NCI-H2029 treated with DMSO at 0.1 percent for 48 hours (cell line): ENCODE measurements at regions not wholly inside any gene's neighbourhood (a gene's known extent, or its start where the extent isn't known, plus 50 kb on each side); places are given as distances from the start of the nearest gene placed in this dataset.
A peak's percentile ranks its signal among the peaks of the same experiment; 100 is the strongest.
"Not testable (repeated sequence)": the region's sequence is repeated elsewhere in the genome, so short reads cannot be mapped to it uniquely, and the experiment has no call there.

ENCODE experiments used
- DNase-seq: peaks from one replicate; lab custom pipeline; 2025; lab: John Stamatoyannopoulos, UW

DNA sequence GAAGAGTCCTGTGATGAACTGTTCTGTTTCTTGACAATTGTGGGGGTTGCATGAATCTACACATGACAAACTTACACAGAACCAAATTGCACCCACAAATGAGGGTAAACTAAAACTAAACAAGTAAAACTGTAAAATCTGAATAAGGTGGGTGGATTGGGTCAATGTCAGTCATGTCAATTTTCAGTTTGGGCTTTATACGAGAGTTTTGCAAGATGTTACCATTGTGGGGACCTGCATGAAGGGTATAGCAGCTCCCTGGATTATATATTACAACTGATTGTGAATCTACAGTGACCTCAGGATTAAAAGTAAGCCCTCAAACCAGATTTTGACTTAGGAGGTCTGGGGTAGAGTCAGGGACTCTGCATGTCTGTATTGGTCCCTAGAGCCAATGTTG is 101.5 kb upstream of the LHX5 start:
- DNase-seq, result no peak

GRCh38 chr12:113571713-113572112 is 100.0 kb upstream of the LHX5 start:
- DNase-seq, result no peak

DNA sequence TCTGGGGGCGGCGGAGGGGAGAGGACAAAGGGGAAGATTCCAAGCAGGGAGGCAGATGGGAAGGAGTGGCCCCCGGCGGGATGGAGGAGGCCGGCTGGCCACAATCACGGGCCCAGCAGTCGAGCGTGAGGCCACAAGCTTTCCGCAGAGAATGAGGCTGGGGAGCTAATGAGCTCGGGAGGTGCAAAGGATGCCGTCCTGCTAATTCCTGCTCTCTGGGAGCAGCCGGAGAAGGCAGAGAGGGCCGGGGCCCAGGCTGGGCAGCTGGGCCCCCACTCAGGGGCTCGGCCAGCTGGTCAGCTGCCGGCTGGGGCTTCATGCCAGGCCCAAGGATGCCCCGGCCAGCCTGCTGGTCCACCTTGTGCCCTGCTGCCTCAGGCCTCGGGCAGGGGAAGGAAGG is 98.1 kb upstream of the LHX5 start:
- DNase-seq, result no peak

GRCh38 chr12:113568021-113568420 is 96.3 kb upstream of the LHX5 start:
- no peak for DNase-seq

DNA sequence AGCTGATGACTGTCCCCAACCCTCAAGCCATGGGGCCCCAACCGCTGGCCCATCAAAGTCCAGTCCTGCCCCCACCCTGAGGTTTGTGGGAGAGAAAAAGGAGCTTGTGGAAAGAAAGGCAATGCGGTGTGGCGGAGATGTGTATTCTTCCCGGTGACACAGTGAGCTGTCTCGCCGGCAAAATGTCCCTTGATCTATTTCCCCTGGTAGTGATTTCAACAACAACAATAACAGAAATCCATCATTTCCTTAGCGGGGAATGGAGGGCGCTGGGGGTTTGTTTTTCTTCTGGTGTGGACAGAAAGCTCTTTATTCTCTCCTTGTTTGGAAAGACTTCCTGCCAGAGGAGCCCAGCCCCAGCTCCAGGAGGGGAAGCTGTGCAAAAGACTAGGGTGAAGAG is 93.7 kb upstream of the LHX5 start:
- DNase-seq, result no peak

DNA sequence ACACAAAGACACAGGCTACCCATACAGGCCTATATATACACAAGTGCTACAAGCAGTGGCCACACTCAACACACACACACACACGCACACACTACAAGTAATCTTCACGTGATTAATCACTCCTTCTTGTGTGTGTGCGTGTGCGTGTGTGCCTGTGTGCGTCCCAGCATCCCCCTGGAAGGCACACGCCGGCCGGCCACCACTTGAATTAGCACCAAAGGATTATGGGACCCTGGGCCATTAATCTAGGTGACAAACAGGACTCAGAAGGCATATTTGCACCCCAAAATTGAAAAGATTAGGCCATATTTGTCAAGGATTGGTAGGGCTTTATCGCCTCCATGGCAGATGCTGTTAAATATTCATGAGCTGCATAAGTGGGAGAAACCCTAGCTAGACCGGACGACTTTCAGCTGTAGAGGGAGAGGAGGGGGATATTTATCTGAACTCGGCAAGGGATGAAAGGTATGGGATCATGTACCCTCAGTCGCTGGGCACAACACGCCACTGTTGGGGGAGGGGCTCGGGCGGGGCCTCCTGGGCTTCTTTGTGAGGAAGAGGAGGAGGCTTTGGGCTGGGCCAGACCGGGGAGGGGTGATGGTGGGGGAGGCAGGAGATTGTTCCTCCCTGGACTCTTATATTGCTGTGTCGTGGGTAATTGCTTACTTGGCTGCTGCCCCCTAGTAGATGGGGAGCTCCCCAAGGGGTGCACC is 89.6 kb upstream of the LHX5 start:
- no peak for DNase-seq

DNA sequence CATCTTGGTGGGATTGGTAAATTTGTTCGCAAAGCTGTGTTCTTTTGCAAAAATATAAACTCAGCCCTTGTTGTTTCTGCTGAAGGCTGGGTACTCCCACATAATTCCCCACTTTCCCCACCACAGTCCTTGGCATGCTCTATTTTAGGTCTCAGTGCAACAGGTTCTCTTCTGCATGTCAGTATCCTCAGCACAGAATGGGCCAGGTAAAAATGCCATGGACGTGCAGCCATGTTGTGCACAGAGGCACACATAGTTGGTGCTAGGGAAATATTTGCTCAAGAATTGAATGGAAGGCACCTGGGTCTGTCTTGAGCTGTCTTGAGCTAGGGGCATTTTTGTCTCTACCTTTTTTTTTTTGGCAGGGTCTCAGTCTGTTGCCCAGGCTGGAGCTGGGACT is 87.8 kb upstream of the LHX5 start:
- no peak for DNase-seq

DNA sequence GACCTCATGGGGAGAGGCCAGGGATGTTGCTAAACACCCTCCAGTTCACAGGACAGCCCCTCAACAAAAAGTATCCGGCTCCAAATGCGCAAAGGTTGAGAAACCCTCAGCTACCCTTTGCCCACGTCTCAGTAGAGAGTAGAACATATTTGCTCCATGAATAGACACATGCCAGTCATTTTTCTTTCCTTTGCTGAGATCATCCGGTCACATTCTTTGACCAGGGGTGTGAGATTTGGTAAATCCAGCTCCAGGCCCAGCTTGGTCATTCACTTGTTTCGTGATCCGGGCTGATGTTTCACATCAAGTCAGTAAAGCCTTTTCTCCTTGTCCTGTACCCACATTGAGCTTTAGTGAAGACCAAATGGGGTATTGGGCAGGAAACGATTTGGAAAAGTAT is 83.6 kb upstream of the LHX5 start:
- DNase-seq, result no peak

GRCh38 chr12:113552760-113553159 is 81.1 kb upstream of the LHX5 start:
- no peak for DNase-seq

GRCh38 chr12:113551563-113551962 is 79.9 kb upstream of the LHX5 start:
- DNase-seq, result no peak

- no peak for DNase-seq
Observed at GRCh38 chr12:113548467-113548866, 76.8 kb upstream of the LHX5 start.

- DNase-seq, result no peak
Observed at GRCh38 chr12:113546916-113547863, 75.5 kb upstream of the LHX5 start.

DNA sequence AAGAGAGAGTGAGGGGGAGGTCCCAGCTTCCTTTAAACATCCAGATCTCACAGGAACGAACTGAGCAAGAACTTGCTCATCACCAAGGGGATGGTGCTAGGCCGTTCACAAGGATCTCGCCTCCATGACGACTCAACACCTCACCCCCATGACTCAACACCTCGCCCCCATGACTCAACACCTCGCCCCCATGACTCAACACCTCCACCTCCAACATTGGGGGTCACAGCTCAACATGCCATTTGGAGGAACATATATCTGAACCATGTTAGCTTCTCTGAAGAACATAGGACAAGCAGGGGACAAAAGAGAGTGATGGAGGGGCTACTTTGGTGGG is 66.0 kb upstream of the LHX5 start:
- DNase-seq, result no peak

DNA sequence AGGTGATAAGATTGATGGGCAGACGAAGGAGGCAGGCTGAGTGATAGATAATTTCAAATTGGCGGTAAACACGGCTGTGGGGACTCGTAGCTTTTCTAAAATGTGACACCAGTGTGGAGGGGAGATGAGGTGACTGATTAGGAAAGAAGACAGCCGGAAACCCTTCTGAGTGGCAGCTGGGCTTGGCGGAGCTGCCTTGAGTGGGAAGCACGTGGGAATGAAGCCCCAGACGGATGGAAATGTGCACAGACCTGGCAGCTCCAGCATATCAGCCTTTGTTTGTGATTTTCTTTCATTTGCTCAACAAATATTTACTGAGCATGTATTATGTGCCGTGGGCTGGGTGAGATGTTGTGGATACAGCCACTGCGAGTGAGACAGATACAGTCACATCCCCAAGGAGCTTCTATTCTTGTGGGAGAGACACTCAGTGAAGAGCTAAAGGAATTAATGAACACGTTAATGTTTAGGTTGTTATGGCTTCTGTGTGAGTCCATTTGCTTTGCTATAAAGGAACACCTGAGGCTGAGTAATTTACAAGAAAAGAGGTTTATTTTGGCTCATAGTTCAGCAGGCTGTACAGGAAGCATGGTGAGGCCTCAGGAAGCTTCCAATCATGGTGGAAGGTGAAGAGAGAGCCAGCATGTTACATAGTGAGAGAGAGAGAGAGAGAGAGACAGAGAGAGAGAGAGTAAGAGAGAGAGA is 65.5 kb upstream of the LHX5 start:
- DNase-seq, result no peak

GRCh38 chr12:113535100-113535499 is 63.4 kb upstream of the LHX5 start:
- DNase-seq, result no peak

GRCh38 chr12:113534555-113534954 is 62.9 kb upstream of the LHX5 start:
- no peak for DNase-seq

GRCh38 chr12:113533842-113534375 is 62.2 kb upstream of the LHX5 start:
- DNase-seq, result no peak

DNA sequence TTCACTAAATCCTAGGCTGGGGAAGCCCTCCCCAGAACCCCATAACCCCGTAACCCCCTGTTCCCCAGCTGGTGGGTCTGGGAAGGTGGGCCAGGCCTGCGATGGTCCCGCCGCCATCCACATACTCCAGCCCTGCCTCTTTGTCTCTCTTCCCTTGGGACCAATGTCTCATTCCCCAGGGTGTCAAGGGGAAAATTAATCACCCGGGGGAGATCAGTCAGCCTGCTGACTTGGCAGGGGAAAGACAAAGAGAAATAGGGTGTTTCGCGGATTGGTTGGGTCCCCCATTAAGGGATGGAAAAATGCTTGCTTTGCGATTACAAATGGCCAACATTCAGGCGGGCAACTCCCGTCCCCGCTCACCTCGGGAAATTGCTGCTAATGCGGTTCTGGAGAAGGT is 60.6 kb upstream of the LHX5 start:
- DNase-seq, result no peak

DNA sequence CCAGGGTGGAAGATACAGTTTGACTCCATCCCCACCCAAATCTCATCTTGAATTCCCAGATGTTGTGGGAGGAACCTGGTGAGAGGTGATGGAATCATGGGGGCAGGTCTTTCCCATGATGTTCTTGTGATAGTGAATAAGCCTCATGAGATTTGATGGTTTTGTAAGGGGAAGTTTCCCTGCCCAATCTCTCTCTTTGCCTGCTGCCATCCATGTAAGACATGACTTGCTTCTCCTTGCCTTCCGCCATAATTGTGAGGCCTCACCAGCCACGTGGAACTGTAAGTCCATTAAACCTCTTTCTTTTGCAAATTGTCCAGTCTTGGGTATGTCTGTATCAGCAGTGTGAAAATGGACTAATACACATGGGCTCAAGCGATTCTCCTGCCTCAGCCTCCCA is 59.4 kb upstream of the LHX5 start:
- DNase-seq, result not testable (repeated sequence)

- DNase-seq, result peak; percentile 25
Observed at GRCh38 chr12:113528606-113529293, 57.1 kb upstream of the LHX5 start.

DNA sequence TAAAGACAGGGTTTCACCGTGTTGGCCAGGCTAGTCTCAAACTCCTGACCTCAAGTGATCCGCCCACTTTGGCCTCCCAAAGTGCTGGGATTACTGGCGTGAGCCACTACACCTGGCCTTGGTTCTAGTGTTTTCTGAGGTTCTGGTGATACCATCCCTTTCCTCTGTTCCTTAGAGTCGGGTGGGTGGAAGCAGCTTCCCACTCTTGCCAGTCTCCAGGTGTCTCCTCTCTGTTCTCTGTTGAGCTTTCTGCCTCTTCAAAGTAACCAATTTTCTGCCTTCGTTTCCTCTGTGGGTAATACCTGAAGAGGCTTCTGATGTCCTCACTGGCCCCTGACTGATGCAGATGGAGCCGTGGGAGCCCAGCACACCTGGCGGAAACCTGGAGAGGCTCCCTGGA is 53.4 kb upstream of the LHX5 start:
- DNase-seq, result no peak

DNA sequence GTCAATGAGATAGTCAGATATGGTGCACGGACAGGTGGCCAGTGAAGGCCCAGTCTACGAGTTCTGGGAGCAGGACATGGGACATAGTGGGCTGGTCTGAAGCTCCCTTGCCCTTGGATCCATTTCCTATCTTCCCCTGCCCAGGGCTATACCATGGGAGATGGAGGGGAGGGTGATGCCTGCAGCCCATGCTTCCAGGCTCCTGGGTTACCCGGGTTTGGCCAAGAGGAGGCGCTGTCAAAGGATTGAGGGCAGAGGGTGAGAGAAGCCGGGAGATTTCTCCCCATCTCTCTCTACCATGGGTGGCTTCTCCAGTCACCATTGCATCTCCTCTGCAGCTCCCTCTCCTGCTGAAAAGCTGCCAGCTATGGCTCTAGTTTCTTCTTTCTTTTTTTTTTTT is 52.8 kb upstream of the LHX5 start:
- DNase-seq, result no peak
